ENCODE measurements at regions not wholly inside any gene's neighbourhood (a gene's known extent, or its start where the extent isn't known, plus 50 kb on each side); places are given as distances from the start of the nearest gene placed in this dataset.

GRCh38 chr6:156242206-156242605, 535.0 kb upstream of the ARID1B start:
- no peak overlapping the region for H3K9ac ChIP-seq (ENCODE audit: low read length)
- H3K36me3 ChIP-seq (replicated peaks; ENCODE audit: insufficient read depth, low read length), result no peaks in the 10 kb centered on the region
- no peak for TF ChIP-seq EZH2phosphoT487 (IDR thresholded peaks at IDR 0.05; ENCODE audit: low read length)
- H3K9me2 ChIP-seq (replicated peaks; ENCODE audit: insufficient read depth, low read length), result no peaks in the 10 kb centered on the region
- no peak for DNase-seq
- H3K4me1 ChIP-seq (ENCODE audit: low read length), result no peaks in the 10 kb centered on the region
- H3K4me3 ChIP-seq (ENCODE audit: low read length), result no peak overlapping the region
- no peaks in the 10 kb centered on the region for H3K27me3 ChIP-seq (replicated peaks; ENCODE audit: insufficient read depth, low read length)
- no peak overlapping the region for H3K4me2 ChIP-seq (ENCODE audit: low read depth, low read length)
- no peaks in the 10 kb centered on the region for H4K20me1 ChIP-seq (ENCODE audit: insufficient read depth, low read length)
- no peaks in the 10 kb centered on the region for H3F3A ChIP-seq (ENCODE audit: insufficient read depth, low read length)
- no peak overlapping the region for H3K27ac ChIP-seq (ENCODE audit: low read length)
- no peaks in the 10 kb centered on the region for H3K9me3 ChIP-seq (replicated peaks; ENCODE audit: insufficient read depth, low read length)
- H2AFZ ChIP-seq (ENCODE audit: low read length), result no peak overlapping the region
- H3K79me2 ChIP-seq (ENCODE audit: low read length), result no peaks in the 10 kb centered on the region

- no peak for DNase-seq
- H3K4me2 ChIP-seq (ENCODE audit: low read depth, low read length), result no peak overlapping the region
- no peak overlapping the region for H3K27ac ChIP-seq (ENCODE audit: low read length)
- H3K9me2 ChIP-seq (replicated peaks; ENCODE audit: insufficient read depth, low read length), result no peaks in the 10 kb centered on the region
- H3K4me1 ChIP-seq (ENCODE audit: low read length), result no peaks in the 10 kb centered on the region
- no peaks in the 10 kb centered on the region for H3K79me2 ChIP-seq (ENCODE audit: low read length)
- no peaks in the 10 kb centered on the region for H3K9me3 ChIP-seq (replicated peaks; ENCODE audit: insufficient read depth, low read length)
- no peak overlapping the region for H3K9ac ChIP-seq (ENCODE audit: low read length)
- no peaks in the 10 kb centered on the region for H3F3A ChIP-seq (ENCODE audit: insufficient read depth, low read length)
- TF ChIP-seq EZH2phosphoT487 (IDR thresholded peaks at IDR 0.05; ENCODE audit: low read length), result no peak
- TF ChIP-seq, protein P1, sequence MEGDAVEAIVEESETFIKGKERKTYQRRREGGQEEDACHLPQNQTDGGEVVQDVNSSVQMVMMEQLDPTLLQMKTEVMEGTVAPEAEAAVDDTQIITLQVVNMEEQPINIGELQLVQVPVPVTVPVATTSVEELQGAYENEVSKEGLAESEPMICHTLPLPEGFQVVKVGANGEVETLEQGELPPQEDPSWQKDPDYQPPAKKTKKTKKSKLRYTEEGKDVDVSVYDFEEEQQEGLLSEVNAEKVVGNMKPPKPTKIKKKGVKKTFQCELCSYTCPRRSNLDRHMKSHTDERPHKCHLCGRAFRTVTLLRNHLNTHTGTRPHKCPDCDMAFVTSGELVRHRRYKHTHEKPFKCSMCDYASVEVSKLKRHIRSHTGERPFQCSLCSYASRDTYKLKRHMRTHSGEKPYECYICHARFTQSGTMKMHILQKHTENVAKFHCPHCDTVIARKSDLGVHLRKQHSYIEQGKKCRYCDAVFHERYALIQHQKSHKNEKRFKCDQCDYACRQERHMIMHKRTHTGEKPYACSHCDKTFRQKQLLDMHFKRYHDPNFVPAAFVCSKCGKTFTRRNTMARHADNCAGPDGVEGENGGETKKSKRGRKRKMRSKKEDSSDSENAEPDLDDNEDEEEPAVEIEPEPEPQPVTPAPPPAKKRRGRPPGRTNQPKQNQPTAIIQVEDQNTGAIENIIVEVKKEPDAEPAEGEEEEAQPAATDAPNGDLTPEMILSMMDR (IDR thresholded peaks at IDR 0.05; ENCODE audit: low read length), result no peak
- no peak for TF ChIP-seq EZH2 (optimal IDR thresholded peaks at IDR 0.05; ENCODE audit: low read depth, low read length)
- no peaks in the 10 kb centered on the region for H3K27me3 ChIP-seq (replicated peaks; ENCODE audit: insufficient read depth, low read length)
- no peak overlapping the region for H3K4me3 ChIP-seq (ENCODE audit: low read length)
- no peaks in the 10 kb centered on the region for H3K36me3 ChIP-seq (replicated peaks; ENCODE audit: insufficient read depth, low read length)
- H4K20me1 ChIP-seq (ENCODE audit: insufficient read depth, low read length), result no peaks in the 10 kb centered on the region
- H2AFZ ChIP-seq (ENCODE audit: low read length), result no peak overlapping the region
Measured at GRCh38 chr6:156231026-156231765, 546.0 kb upstream of the ARID1B start.

GRCh38 chr6:156219973-156220372, 557.2 kb upstream of the ARID1B start:
- H4K20me1 ChIP-seq (ENCODE audit: insufficient read depth, low read length), result no peaks in the 10 kb centered on the region
- no peaks in the 10 kb centered on the region for H3F3A ChIP-seq (ENCODE audit: insufficient read depth, low read length)
- H3K27me3 ChIP-seq (replicated peaks; ENCODE audit: insufficient read depth, low read length), result no peaks in the 10 kb centered on the region
- H3K9ac ChIP-seq (ENCODE audit: low read length), result no peak overlapping the region
- no peaks in the 10 kb centered on the region for H3K9me3 ChIP-seq (replicated peaks; ENCODE audit: insufficient read depth, low read length)
- H3K27ac ChIP-seq (ENCODE audit: low read length), result no peak overlapping the region
- no peaks in the 10 kb centered on the region for H3K4me1 ChIP-seq (ENCODE audit: low read length)
- no peaks in the 10 kb centered on the region for H3K79me2 ChIP-seq (ENCODE audit: low read length)
- TF ChIP-seq, protein P1 (IDR thresholded peaks at IDR 0.05; ENCODE audit: low read length), result no peak
- no peak for TF ChIP-seq EZH2phosphoT487 (IDR thresholded peaks at IDR 0.05; ENCODE audit: low read length)
- TF ChIP-seq EZH2 (optimal IDR thresholded peaks at IDR 0.05; ENCODE audit: low read depth, low read length), result no peak
- no peaks in the 10 kb centered on the region for H3K36me3 ChIP-seq (replicated peaks; ENCODE audit: insufficient read depth, low read length)
- DNase-seq, result no peak
- H3K4me2 ChIP-seq (ENCODE audit: low read depth, low read length), result no peak overlapping the region
- H2AFZ ChIP-seq (ENCODE audit: low read length), result no peak overlapping the region
- no peak overlapping the region for H3K4me3 ChIP-seq (ENCODE audit: low read length)
- H3K9me2 ChIP-seq (replicated peaks; ENCODE audit: insufficient read depth, low read length), result no peaks in the 10 kb centered on the region

DNA sequence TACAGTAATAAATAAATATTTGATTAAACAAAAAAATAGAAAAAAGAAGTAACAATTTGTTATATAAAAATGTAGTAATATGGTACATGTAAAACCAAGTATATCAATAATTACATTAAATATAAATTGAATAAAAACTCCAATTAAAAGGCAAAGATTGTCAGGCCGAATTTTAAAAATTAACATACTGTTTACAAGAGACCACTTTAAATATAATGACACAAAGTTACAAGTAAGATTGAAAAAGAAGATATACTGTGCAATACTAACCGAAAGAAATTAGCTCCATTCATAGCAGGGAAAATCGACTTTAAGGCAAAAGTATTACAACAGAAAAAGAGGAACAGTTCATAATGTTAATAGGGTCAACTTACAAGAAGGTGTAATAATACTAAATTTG, 571.5 kb upstream of the ARID1B start:
- no peaks in the 10 kb centered on the region for H4K20me1 ChIP-seq (ENCODE audit: insufficient read depth, low read length)
- DNase-seq, result no peak
- no peaks in the 10 kb centered on the region for H3K79me2 ChIP-seq (ENCODE audit: low read length)
- H3K27ac ChIP-seq (ENCODE audit: low read length), result no peak overlapping the region
- no peaks in the 10 kb centered on the region for H3F3A ChIP-seq (ENCODE audit: insufficient read depth, low read length)
- no peak overlapping the region for H2AFZ ChIP-seq (ENCODE audit: low read length)
- no peaks in the 10 kb centered on the region for H3K36me3 ChIP-seq (replicated peaks; ENCODE audit: insufficient read depth, low read length)
- TF ChIP-seq EZH2 (optimal IDR thresholded peaks at IDR 0.05; ENCODE audit: low read depth, low read length) (no peak), EZH2phosphoT487 (IDR thresholded peaks at IDR 0.05; ENCODE audit: low read length) (no peak)
- TF ChIP-seq, protein P1 (IDR thresholded peaks at IDR 0.05; ENCODE audit: low read length), result no peak
- H3K9ac ChIP-seq (ENCODE audit: low read length), result no peak overlapping the region
- H3K27me3 ChIP-seq (replicated peaks; ENCODE audit: insufficient read depth, low read length), result no peaks in the 10 kb centered on the region
- no peak overlapping the region for H3K4me3 ChIP-seq (ENCODE audit: low read length)
- no peak overlapping the region for H3K4me2 ChIP-seq (ENCODE audit: low read depth, low read length)
- H3K4me1 ChIP-seq (ENCODE audit: low read length), result no peaks in the 10 kb centered on the region
- H3K9me3 ChIP-seq (replicated peaks; ENCODE audit: insufficient read depth, low read length), result no peaks in the 10 kb centered on the region
- no peaks in the 10 kb centered on the region for H3K9me2 ChIP-seq (replicated peaks; ENCODE audit: insufficient read depth, low read length)
